DOHH2 (cell line): ENCODE measurements at regions not wholly inside any gene's neighbourhood (a gene's known extent, or its start where the extent isn't known, plus 50 kb on each side); places are given as distances from the start of the nearest gene placed in this dataset.

ENCODE experiments used
- H3F3A ChIP-seq: fragments of 200-600 bp; sonication (generic), shearing (Covaris generic); 2 replicates; pipeline ENCODE4 v1.6.0; 2016; ENCODE audit warnings: antibody characterized with exemption, mild to moderate bottlenecking; ENCODE audit not compliant: control insufficient read depth, insufficient read depth
- H3K27ac ChIP-seq: fragments of 200-600 bp; sonication (generic); 2 replicates; pipeline ENCODE4 v1.5.1; 2014; ENCODE audit warnings: low read depth, mild to moderate bottlenecking, low read length, moderate library complexity
- H3K27me3 ChIP-seq: fragments of 200-600 bp; sonication (generic); 2 replicates; pipeline ENCODE4 v1.6.1; 2014; ENCODE audit warnings: mild to moderate bottlenecking, low read length, mixed read lengths; ENCODE audit not compliant: control insufficient read depth
- H3K36me3 ChIP-seq: fragments of 200-600 bp; sonication (generic); 2 replicates; pipeline ENCODE4 v1.6.1; 2014; ENCODE audit warnings: mild to moderate bottlenecking, low read length, moderate library complexity, mixed read lengths; ENCODE audit not compliant: control insufficient read depth
- H3K4me1 ChIP-seq: fragments of 200-600 bp; sonication (generic); 2 replicates; pipeline ENCODE4 v1.6.1; 2014; ENCODE audit warnings: mild to moderate bottlenecking, low read length, mixed read lengths; ENCODE audit not compliant: control insufficient read depth
- H3K4me2 ChIP-seq: fragments of 200-600 bp; sonication (generic); 2 replicates; pipeline ENCODE4 v1.6.0; 2014; ENCODE audit warnings: mild to moderate bottlenecking, low read length, moderate library complexity
- H3K4me3 ChIP-seq: fragments of 200-600 bp; sonication (generic); 2 replicates; pipeline ENCODE4 v1.5.1; 2014; ENCODE audit warnings: mild to moderate bottlenecking, low read length, mixed read lengths
- H3K79me2 ChIP-seq: fragments of 200-600 bp; sonication (generic); 2 replicates; pipeline ENCODE4 v1.6.1; 2014; ENCODE audit warnings: mild to moderate bottlenecking, low read length, mixed read lengths; ENCODE audit not compliant: control insufficient read depth
- H3K9me2 ChIP-seq: fragments of 200-600 bp; sonication (generic); replicated peaks from 2 replicates; pipeline ENCODE4 v1.6.1; 2014; ENCODE audit warnings: mild to moderate bottlenecking, low read length, mixed read lengths; ENCODE audit not compliant: control insufficient read depth
- H3K9me3 ChIP-seq: fragments of 200-600 bp; sonication (generic); 2 replicates; pipeline ENCODE4 v1.6.1; 2014; ENCODE audit warnings: antibody characterized with exemption, low read length, mixed read lengths; ENCODE audit not compliant: control insufficient read depth, insufficient read depth
- H4K20me1 ChIP-seq: fragments of 200-600 bp; sonication (generic); 2 replicates; pipeline ENCODE4 v1.6.0; 2014; ENCODE audit warnings: low read depth, mild to moderate bottlenecking, antibody characterized with exemption, low read length, moderate library complexity; ENCODE audit not compliant: control insufficient read depth, insufficient read depth
- CTCF ChIP-seq: fragments of 200-600 bp; sonication (generic); IDR thresholded peaks from one replicate; pipeline ENCODE4 v1.5.1; 2014; ENCODE audit warnings: antibody characterized with exemption, mild to moderate bottlenecking, low read depth, low read length; ENCODE audit not compliant: poor library complexity, severe bottlenecking
- EZH2phosphoT487 ChIP-seq: fragments of 200-600 bp; sonication (generic); IDR thresholded peaks from 2 replicates; pipeline ENCODE4 v1.6.1; 2017; ENCODE audit warnings: borderline replicate concordance, mild to moderate bottlenecking, antibody characterized with exemption, low read length, moderate library complexity, mixed read lengths

GRCh38 chr6:142013875-142014495 lies 118.7 kb upstream of the GJE1 start:
- no peaks in the 10 kb centered on the region for H3K79me2 ChIP-seq
- no peaks in the 10 kb centered on the region for H3K9me2 ChIP-seq
- H4K20me1 ChIP-seq: no peaks in the 10 kb centered on the region
- TF ChIP-seq EZH2phosphoT487 (no peak), CTCF (no peak)
- H3K36me3 ChIP-seq: no peaks in the 10 kb centered on the region
- no peaks in the 10 kb centered on the region for H3F3A ChIP-seq
- no peaks in the 10 kb centered on the region for H3K9me3 ChIP-seq
- H3K4me2 ChIP-seq: no peak overlapping the region
- H3K4me3 ChIP-seq: no peak overlapping the region
- no peaks in the 10 kb centered on the region for H3K27me3 ChIP-seq
- H3K4me1 ChIP-seq: no peaks in the 10 kb centered on the region
- H3K27ac ChIP-seq: no peak overlapping the region

GRCh38 chr6:142013287-142013686 lies 119.4 kb upstream of the GJE1 start:
- Histone ChIP-seq H3K79me2 (no peaks in the 10 kb centered on the region), H4K20me1 (no peaks in the 10 kb centered on the region), H3K27ac (no peak overlapping the region), H3K9me2 (no peaks in the 10 kb centered on the region), H3K4me1 (no peaks in the 10 kb centered on the region), H3K36me3 (no peaks in the 10 kb centered on the region), H3K4me3 (no peak overlapping the region), H3F3A (no peaks in the 10 kb centered on the region), H3K4me2 (no peak overlapping the region), H3K9me3 (no peaks in the 10 kb centered on the region), H3K27me3 (no peaks in the 10 kb centered on the region)
- TF ChIP-seq CTCF: no peak
- TF ChIP-seq EZH2phosphoT487: no peak

GRCh38 chr6:142011775-142012174 lies 121.0 kb upstream of the GJE1 start:
- no peak overlapping the region for H3K4me2 ChIP-seq
- H3K27me3 ChIP-seq: no peaks in the 10 kb centered on the region
- no peaks in the 10 kb centered on the region for H3K36me3 ChIP-seq
- H3F3A ChIP-seq: no peaks in the 10 kb centered on the region
- TF ChIP-seq EZH2phosphoT487 (no peak), CTCF (no peak)
- H3K9me2 ChIP-seq: no peaks in the 10 kb centered on the region
- H3K4me1 ChIP-seq: no peaks in the 10 kb centered on the region
- no peaks in the 10 kb centered on the region for H4K20me1 ChIP-seq
- no peak overlapping the region for H3K4me3 ChIP-seq
- H3K79me2 ChIP-seq: no peaks in the 10 kb centered on the region
- H3K9me3 ChIP-seq: no peaks in the 10 kb centered on the region
- H3K27ac ChIP-seq: no peak overlapping the region
